ENCODE measurements at regions not wholly inside any gene's neighbourhood (a gene's known extent, or its start where the extent isn't known, plus 50 kb on each side); places are given as distances from the start of the nearest gene placed in this dataset.

DNA sequence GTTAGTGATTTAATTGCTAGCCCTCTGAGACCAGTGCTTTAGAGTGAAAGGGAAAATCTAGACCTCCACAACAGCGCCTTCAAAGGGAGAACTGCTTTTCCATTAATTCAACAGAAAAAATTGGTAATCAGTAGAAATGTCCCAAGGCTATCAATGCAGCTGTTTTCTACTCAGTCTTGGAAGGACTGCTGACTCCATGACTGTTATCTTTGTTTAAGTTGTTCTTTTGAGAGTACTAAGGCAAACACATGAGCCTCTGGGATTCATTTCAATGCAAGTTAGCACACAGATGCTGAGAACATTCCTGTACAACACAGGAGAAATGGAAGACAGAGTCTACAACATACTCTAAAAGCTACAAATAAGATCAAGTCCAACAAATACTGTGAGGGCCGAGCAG lies 301.7 kb upstream of the PTCHD4 start:
- Mint-ChIP-seq H3K27me3 (ENCODE audit: low read depth) (no peaks in the 10 kb centered on the region), H3K4me3 (no peak overlapping the region), H3K4me1 (no peaks in the 10 kb centered on the region), H3K9me3 (no peaks in the 10 kb centered on the region), H3K27ac (ENCODE audit: unreplicated experiment) (no peak overlapping the region), H3K36me3 (ENCODE audit: low read depth) (no peaks in the 10 kb centered on the region)
- TF ChIP-seq, protein P1, sequence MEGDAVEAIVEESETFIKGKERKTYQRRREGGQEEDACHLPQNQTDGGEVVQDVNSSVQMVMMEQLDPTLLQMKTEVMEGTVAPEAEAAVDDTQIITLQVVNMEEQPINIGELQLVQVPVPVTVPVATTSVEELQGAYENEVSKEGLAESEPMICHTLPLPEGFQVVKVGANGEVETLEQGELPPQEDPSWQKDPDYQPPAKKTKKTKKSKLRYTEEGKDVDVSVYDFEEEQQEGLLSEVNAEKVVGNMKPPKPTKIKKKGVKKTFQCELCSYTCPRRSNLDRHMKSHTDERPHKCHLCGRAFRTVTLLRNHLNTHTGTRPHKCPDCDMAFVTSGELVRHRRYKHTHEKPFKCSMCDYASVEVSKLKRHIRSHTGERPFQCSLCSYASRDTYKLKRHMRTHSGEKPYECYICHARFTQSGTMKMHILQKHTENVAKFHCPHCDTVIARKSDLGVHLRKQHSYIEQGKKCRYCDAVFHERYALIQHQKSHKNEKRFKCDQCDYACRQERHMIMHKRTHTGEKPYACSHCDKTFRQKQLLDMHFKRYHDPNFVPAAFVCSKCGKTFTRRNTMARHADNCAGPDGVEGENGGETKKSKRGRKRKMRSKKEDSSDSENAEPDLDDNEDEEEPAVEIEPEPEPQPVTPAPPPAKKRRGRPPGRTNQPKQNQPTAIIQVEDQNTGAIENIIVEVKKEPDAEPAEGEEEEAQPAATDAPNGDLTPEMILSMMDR (conservative IDR thresholded peaks at IDR 0.05): no peak
- DNase-seq (ENCODE audit: low read depth, low spot score): no peak

DNA sequence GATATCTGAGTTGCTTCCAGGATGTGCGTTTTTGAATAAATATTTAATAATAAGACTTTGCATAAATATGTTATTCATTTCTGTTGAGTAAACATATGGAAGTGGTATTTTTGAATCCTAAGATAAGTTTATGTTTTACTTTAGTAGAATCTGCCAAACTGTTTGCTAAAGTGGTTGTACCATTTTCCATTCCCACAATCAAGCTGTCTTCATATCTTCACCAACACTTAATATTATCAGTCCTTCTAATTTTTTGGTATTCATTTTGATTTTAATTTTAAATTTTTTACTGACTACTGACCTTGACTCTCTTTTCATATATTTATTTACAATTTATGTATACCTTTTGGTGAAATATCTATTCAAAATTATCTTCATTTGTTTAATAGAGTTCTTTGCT lies 293.9 kb upstream of the PTCHD4 start:
- Mint-ChIP-seq H3K36me3 (ENCODE audit: low read depth) (no peaks in the 10 kb centered on the region), H3K27me3 (ENCODE audit: low read depth) (no peaks in the 10 kb centered on the region), H3K4me1 (no peaks in the 10 kb centered on the region), H3K27ac (ENCODE audit: unreplicated experiment) (no peak overlapping the region), H3K4me3 (no peak overlapping the region), H3K9me3 (peaks cover 2% of the 10 kb centered on the region)
- TF ChIP-seq, protein P1 (conservative IDR thresholded peaks at IDR 0.05): no peak
- DNase-seq (ENCODE audit: low read depth, low spot score): no peak

DNA sequence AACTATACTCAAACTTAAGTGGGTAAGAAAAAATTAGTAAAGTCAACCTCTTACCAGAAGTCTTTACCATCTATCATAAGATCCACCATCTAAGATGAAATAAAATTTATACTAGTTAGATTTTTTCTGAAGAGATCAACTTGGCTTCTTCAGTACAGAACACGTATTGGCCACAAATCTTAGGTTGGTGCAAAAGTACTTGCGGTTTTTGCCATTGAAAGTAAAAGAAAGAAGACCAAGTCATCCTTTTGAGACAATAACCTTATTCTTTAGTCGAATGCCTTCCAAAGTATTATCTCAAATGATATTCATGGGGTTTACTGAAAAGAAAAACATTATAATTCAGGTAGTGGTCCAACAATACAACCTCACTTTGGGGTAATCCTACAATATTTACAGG lies 292.6 kb upstream of the PTCHD4 start:
- no peak overlapping the region for H3K4me3 Mint-ChIP-seq
- TF ChIP-seq, protein P1 (conservative IDR thresholded peaks at IDR 0.05): no peak
- peaks cover 2% of the 10 kb centered on the region for H3K9me3 Mint-ChIP-seq
- no peaks in the 10 kb centered on the region for H3K36me3 Mint-ChIP-seq (ENCODE audit: low read depth)
- H3K4me1 Mint-ChIP-seq: no peaks in the 10 kb centered on the region
- H3K27me3 Mint-ChIP-seq (ENCODE audit: low read depth): no peaks in the 10 kb centered on the region
- H3K27ac Mint-ChIP-seq (ENCODE audit: unreplicated experiment): no peak overlapping the region
- DNase-seq (ENCODE audit: low read depth, low spot score): no peak

DNA sequence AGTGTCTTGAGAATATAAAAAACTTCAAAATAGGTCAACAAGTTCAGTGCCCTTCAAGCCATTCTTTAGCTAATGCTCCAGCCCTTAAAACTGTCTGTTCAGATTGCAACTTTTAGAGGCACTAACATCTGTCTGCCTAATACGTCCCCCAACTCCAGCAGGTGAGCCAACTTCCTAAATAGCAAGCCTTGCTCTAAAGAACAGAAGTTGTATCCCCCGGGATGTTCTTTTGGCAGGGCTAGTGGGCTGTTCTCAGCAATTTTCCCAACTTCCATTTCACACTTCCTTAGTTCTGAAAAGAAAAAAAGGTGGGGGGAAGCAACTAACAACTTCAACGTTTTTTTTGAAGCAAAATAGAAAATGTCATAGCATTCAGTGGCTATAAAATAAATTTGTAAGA lies 290.0 kb upstream of the PTCHD4 start:
- Mint-ChIP-seq H3K27ac (ENCODE audit: unreplicated experiment) (no peak overlapping the region), H3K9me3 (peaks cover 2% of the 10 kb centered on the region), H3K36me3 (ENCODE audit: low read depth) (no peaks in the 10 kb centered on the region), H3K4me3 (no peak overlapping the region), H3K4me1 (no peaks in the 10 kb centered on the region), H3K27me3 (ENCODE audit: low read depth) (no peaks in the 10 kb centered on the region)
- no peak for DNase-seq (ENCODE audit: low read depth, low spot score)
- TF ChIP-seq, protein P1 (conservative IDR thresholded peaks at IDR 0.05): no peak

DNA sequence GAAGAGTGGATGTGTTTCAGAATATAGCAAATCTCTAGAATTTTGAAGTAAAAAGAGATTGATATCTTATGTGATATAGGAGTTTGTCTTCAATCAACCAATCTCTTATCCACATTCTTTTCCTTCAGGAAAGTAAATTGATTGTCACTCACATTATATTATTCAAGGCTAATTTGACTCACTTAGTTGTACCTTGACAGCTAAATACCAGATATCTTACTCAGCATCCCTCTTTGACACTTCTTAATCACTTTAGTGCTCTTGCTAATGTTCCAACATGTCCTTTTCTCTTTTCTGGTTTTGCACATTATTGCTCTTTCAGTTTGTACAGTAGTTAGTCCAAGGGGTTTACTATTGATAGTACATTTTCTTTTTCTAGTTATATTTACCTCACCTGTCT lies 286.9 kb upstream of the PTCHD4 start:
- no peaks in the 10 kb centered on the region for H3K4me1 Mint-ChIP-seq

More for the DNA sequence above, 286.9 kb upstream of the PTCHD4 start:
- peaks cover 6% of the 10 kb centered on the region for H3K9me3 Mint-ChIP-seq
- no peak for DNase-seq (ENCODE audit: low read depth, low spot score)
- TF ChIP-seq, protein P1 (conservative IDR thresholded peaks at IDR 0.05): no peak
- H3K36me3 Mint-ChIP-seq (ENCODE audit: low read depth): no peaks in the 10 kb centered on the region
- H3K4me3 Mint-ChIP-seq: no peak overlapping the region
- H3K27ac Mint-ChIP-seq (ENCODE audit: unreplicated experiment): no peak overlapping the region
- no peaks in the 10 kb centered on the region for H3K27me3 Mint-ChIP-seq (ENCODE audit: low read depth)

All from neural crest cell (in vitro differentiated cells).